ENCODE measurements at regions not wholly inside any gene's neighbourhood (a gene's known extent, or its start where the extent isn't known, plus 50 kb on each side); places are given as distances from the start of the nearest gene placed in this dataset.

DNA sequence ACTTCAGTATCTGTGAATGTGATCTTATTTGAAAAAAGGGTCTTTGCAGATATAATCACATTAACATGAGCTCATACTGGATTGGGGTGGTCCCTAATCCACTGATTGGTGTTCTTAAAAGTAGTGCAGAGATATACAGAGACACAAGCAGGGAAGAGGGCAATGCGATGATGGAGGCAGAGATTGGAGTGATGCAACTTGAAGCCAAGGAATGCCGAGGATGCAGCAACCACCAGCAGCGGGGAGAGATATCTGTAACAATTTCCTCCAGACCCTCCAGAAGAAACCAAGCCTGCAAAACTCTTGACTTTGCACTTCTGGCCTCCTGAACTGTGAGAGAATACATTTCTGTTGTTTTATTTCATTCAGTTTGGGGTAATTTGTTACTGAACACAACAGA lies 171.0 kb upstream of the MBNL1 start:
- no peak for DNase-seq (ENCODE audit: low read depth, low spot score)

DNA sequence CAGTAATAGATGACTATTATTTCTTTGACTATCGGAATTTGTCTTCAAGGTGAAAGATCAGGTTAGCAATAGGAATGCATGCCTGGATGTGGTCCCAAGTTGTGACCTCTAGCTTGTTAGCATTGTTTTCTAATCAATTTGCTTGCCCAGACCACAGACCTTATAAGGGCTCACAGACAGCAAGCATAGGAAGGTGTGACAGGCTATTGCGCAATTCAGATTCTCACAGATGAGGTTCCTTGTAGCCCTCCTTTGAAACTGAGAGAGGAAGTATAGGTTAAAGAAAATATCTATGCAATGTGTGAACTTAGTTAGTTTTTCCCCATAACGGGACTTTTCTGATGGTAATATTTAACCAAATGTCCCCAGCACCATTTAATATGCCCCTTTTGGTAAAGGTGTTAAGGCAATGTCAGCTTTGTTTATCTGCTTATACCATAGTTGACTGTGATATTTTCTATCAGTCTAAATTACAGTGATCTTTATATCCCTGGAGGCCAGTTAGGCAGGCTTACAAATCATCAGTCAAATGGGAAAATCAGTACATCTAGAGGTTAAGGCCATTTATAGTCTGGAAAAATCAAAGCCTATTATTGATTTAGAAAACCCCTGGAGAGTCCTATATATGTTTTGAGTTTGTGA lies 168.1 kb upstream of the MBNL1 start:
- no peak for DNase-seq (ENCODE audit: low read depth, low spot score)

DNA sequence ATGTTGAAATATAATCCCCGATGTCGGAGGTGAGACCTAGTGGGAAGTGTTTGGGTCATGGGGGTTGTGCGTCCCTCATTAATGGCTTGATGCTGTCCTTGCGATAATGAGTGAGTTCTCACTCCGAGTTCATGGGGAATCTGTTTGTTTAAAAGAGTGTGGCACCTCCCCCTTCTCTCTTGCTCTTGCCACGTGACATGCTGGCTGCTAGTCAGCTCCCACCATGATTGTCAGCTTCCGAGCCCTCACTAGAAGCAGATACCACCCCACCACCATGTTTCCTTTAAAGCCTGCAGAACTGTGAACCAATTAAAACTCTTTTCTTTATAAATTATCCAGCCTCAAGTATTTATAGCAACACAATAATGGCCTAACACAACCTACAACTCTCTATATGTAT lies 166.3 kb upstream of the MBNL1 start:
- no peak for DNase-seq (ENCODE audit: low read depth, low spot score)

GRCh38 chr3:152103257-152103656 lies 165.5 kb upstream of the MBNL1 start:
- DNase-seq (ENCODE audit: low read depth, low spot score): no peak

DNA sequence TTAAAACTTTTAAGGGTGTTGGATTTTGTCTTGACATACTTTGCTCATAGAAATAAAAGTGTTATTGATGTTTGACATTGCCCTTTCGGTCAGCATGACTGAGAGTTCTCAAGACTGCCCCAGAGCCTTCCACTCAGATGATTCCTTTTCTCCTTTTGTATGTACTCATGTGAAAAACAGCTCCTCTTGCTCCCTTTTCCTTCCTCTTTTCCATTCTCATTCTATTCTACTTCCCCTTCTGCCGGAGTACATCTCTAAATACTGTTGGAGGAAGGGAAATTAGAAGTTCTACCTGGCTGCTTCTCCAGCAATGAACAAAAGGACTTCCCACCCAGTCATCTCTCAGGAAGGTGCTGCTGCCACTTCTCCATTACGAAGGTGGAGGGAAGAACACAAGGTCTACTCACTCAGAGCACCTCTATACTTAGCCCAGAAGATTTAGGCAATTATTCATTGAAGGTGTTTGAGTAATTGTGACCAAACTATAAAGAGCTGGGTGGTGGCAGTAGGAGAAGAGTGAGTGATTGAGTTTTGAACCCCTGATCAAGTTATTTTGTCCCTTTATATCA lies 163.8 kb upstream of the MBNL1 start:
- DNase-seq (ENCODE audit: low read depth, low spot score): no peak

GRCh38 chr3:152105446-152105845 lies 163.3 kb upstream of the MBNL1 start:
- DNase-seq (ENCODE audit: low read depth, low spot score): no peak

DNA sequence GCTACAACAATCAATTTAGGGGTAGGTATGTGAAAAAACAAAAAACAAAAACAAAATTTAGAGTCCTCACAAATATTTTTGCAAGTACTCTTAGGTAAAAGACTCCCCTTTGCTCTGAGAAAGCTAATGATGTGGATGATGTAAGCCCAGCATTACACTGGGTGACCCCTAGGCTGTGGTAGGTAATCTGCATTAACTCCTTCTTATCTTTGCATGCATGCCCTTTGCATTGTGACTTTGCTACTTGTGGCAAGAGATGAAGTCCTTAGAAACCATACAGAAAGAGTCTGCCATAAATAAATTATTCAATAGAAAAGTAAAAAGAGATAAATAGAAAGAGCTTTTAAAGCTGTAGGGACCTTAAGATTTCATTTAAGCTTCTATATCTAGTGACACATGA lies 159.7 kb upstream of the MBNL1 start:
- no peak for DNase-seq (ENCODE audit: low read depth, low spot score)

- no peak for DNase-seq (ENCODE audit: low read depth, low spot score)
These were observed 155.3 kb upstream of the MBNL1 start for GRCh38 chr3:152113413-152113812.

DNA sequence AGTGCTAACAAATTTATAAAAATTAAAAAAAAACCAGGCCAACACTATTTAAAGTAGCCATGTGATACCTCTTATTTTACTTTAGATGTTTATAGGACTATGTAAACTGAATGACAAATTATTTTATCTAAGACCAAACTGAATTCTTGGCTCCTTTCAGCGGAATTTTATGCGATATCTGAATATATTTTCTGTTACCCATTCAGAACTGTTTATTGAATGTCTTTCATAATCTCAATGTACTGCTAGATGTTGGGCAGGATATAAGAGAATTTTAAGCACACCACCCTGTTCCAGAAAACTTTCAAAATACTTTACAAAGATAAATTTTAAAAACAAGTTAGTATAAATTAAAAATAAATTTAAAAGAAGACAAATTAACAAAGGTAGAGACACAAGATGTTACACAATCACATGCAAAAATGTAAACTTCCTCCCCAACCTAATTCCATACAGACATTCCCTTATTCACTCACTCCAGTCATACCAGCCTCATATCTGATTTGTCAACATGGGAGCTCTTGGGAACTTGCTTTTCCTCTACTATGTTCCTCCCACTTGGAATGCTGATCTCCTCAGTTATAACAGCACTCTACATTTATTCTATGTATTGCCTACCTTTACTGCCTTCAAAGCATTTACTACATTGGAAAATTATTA lies 154.6 kb upstream of the MBNL1 start:
- DNase-seq (ENCODE audit: low read depth, low spot score): no peak

- DNase-seq (ENCODE audit: low read depth, low spot score): no peak
These were observed 148.0 kb upstream of the MBNL1 start for GRCh38 chr3:152120601-152121269.

- no peak for DNase-seq (ENCODE audit: low read depth, low spot score)
These were observed 147.5 kb upstream of the MBNL1 start for GRCh38 chr3:152121270-152121636.

DNA sequence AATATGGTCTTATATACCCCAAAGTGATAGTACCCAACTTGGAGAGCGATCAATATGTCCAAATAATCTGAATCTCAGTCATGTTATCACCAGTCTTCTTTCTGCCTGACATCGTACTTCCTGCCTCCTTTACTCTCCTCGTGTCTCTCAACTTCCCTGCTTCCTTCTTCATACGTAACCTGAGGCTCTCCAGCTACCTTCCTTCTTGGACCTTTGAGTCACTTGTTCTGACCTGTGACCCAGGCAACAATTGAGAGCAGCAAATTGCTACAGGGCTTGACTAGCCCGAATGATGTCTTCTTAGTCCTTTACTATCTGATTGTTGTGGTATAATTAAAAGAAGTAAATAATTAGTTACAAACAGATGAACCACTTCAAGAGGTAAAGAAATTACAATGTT lies 145.9 kb upstream of the MBNL1 start:
- DNase-seq (ENCODE audit: low read depth, low spot score): no peak

- DNase-seq (ENCODE audit: low read depth, low spot score): no peak
These were observed 145.3 kb upstream of the MBNL1 start for GRCh38 chr3:152123457-152123856.

- DNase-seq (ENCODE audit: low read depth, low spot score): no peak
These were observed 142.5 kb upstream of the MBNL1 start for GRCh38 chr3:152126260-152126659.

DNA sequence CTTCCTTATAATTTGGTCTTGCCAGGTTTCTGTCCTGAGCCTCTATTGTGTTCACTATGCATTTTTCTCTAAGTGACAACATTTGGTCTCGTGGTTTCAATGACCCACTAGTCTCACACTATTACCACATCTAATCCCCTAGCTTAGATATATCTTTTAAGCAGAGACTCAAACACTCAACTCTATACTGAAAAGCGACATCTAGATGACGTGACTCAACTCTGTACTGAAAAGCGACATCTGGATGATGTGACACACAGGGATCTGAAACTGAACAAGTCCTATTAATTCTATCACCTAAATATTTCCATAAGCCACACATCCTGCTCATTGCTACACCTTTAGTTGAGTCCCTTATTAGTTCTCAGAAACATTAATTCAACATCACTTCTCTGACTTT lies 141.7 kb upstream of the MBNL1 start:
- DNase-seq (ENCODE audit: low read depth, low spot score): no peak

- no peak for DNase-seq (ENCODE audit: low read depth, low spot score)
These were observed 140.4 kb upstream of the MBNL1 start for GRCh38 chr3:152128356-152128755.

- no peak for DNase-seq (ENCODE audit: low read depth, low spot score)
These were observed 129.1 kb upstream of the MBNL1 start for GRCh38 chr3:152139651-152140050.

GRCh38 chr3:152146461-152146860 lies 122.3 kb upstream of the MBNL1 start:
- DNase-seq (ENCODE audit: low read depth, low spot score): no peak

GRCh38 chr3:152147748-152148147 lies 121.0 kb upstream of the MBNL1 start:
- no peak for DNase-seq (ENCODE audit: low read depth, low spot score)

GRCh38 chr3:152148579-152148978 lies 120.2 kb upstream of the MBNL1 start:
- no peak for DNase-seq (ENCODE audit: low read depth, low spot score)

- no peak for DNase-seq (ENCODE audit: low read depth, low spot score)
These were observed 118.9 kb upstream of the MBNL1 start for GRCh38 chr3:152149832-152150231.

DNA sequence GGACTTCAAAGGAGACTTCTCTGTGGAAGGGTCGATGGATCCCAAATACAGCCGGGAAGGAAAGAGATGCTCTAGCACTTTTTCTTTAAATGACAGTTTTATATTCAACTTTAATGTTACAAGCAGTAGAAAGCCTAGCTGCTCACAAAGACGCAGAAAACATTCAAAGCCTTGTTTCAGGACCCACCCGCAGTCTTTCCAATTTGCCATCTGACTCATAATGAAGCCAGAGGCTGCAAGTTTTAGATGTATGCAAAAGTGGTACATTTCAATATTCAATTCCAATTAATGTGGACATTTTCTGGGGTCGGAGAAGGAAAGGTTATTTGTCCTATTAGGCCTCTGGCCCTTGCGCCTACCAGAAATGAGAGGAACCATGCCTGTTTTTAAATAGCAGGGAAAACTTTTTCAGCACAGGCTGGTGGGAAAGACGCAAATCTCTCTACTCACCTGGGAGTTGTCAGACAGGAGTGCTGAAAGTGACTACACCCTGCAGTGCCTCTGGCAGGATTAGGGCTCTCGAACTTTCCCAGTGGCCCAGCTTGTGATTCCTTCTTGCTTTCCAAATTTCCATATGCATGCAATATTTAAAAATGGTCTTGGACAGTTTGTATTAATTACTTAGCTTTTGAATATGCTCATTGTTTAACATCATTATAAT lies 117.4 kb upstream of the MBNL1 start:
- DNase-seq (ENCODE audit: low read depth, low spot score): no peak

Data from activated CD4-positive, CD25-positive, alpha-beta regulatory T cell treated with anti-CD3 and anti-CD28 coated beads, Interleukin-2, amount 50 U/mL, for 16 hours (primary cell).